Iris pigment epithelial cell (primary cell): ENCODE measurements at regions not wholly inside any gene's neighbourhood (a gene's known extent, or its start where the extent isn't known, plus 50 kb on each side); places are given as distances from the start of the nearest gene placed in this dataset.
"Not testable (repeated sequence)": the region's sequence is repeated elsewhere in the genome, so short reads cannot be mapped to it uniquely, and the experiment has no call there.

Experiments used
- DNase-seq: peaks from one replicate; pipeline ENCODE4 v3.0.0-alpha.2; 2011; ENCODE audit warnings: low read depth

- DNase-seq, result peak; percentile 41
Observed at GRCh38 chr3:25895443-25895842, 105.6 kb downstream of the OXSM start.

- DNase-seq, result peak; percentile 6
Observed at GRCh38 chr3:25897019-25897418, 107.1 kb downstream of the OXSM start.

GRCh38 chr3:25899352-25900101 lies 109.6 kb downstream of the OXSM start:
- no peak for DNase-seq

- no peak for DNase-seq
Observed at GRCh38 chr3:25900161-25900560, 110.3 kb downstream of the OXSM start.

- DNase-seq, result no peak
Observed at GRCh38 chr3:25901796-25902195, 111.9 kb downstream of the OXSM start.

GRCh38 chr3:25902586-25902985 lies 112.7 kb downstream of the OXSM start:
- no peak for DNase-seq

GRCh38 chr3:25903371-25904129 lies 113.7 kb downstream of the OXSM start:
- no peak for DNase-seq

- no peak for DNase-seq
Observed at GRCh38 chr3:25904206-25904605, 114.3 kb downstream of the OXSM start.

GRCh38 chr3:25906132-25906906 lies 116.4 kb downstream of the OXSM start:
- DNase-seq, result no peak

- no peak for DNase-seq
Observed at GRCh38 chr3:25907081-25907480, 117.2 kb downstream of the OXSM start.

GRCh38 chr3:25910105-25910504 lies 120.2 kb downstream of the OXSM start:
- DNase-seq, result no peak

- DNase-seq, result peak; percentile 34
Observed at GRCh38 chr3:25910997-25911396, 121.1 kb downstream of the OXSM start.

GRCh38 chr3:25911525-25912295 lies 121.8 kb downstream of the OXSM start:
- no peak for DNase-seq

- no peak for DNase-seq
Observed at GRCh38 chr3:25913179-25913578, 123.3 kb downstream of the OXSM start.

GRCh38 chr3:25915673-25916072 lies 125.8 kb downstream of the OXSM start:
- DNase-seq, result no peak

GRCh38 chr3:25916321-25916720 lies 126.4 kb downstream of the OXSM start:
- no peak for DNase-seq

- DNase-seq, result not testable (repeated sequence)
Observed at GRCh38 chr3:25931967-25932366, 142.1 kb downstream of the OXSM start.

GRCh38 chr3:25938566-25939325 lies 148.9 kb downstream of the OXSM start:
- DNase-seq, result no peak

GRCh38 chr3:25940935-25941334 lies 151.0 kb downstream of the OXSM start:
- no peak for DNase-seq

- no peak for DNase-seq
Observed at GRCh38 chr3:25944329-25944728, 154.4 kb downstream of the OXSM start.

GRCh38 chr3:25945366-25945765 lies 155.5 kb downstream of the OXSM start:
- DNase-seq, result no peak
